Colonic mucosa (tissue), 4 donors: ENCODE measurements at regions not wholly inside any gene's neighbourhood (a gene's known extent, or its start where the extent isn't known, plus 50 kb on each side); places are given as distances from the start of the nearest gene placed in this dataset.
"Not testable (repeated sequence)": the region's sequence is repeated elsewhere in the genome, so short reads cannot be mapped to it uniquely, and the experiment has no call there.

Experiments
- DNase-seq: peaks from one replicate; pipeline ENCODE4 v3.0.0-alpha.2; 2020
- H3K27ac ChIP-seq: fragments of 200-600 bp; one replicate; pipeline ENCODE4 v1.8.0; 2021
- H3K27me3 ChIP-seq: fragments of 200-600 bp; one replicate; pipeline ENCODE4 v1.8.0; 2021
- H3K36me3 ChIP-seq: fragments of 200-600 bp; one replicate; pipeline ENCODE4 v1.8.0; 2021
- H3K4me1 ChIP-seq: fragments of 200-600 bp; one replicate; pipeline ENCODE4 v1.8.0; 2021; ENCODE audit warnings: mild to moderate bottlenecking
- H3K4me3 ChIP-seq: fragments of 200-600 bp; one replicate; pipeline ENCODE4 v1.8.0; 2021
- H3K9ac ChIP-seq, 2 donors: one replicate each; pipeline ENCODE4 v1.7.0; 2013; ENCODE audit warnings: control low read depth in 2 of 2, low read depth in 2 of 2, low read length in 2 of 2
- H3K9me3 ChIP-seq: fragments of 200-600 bp; one replicate; pipeline ENCODE4 v1.8.0; 2021
- intact Hi-C: fragments of 100-400 bp; cut with DNase I; formaldehyde crosslinking; loops from one replicate; pipeline ENCODE4 v1.14.1; 2022
- TF ChIP-seq, protein P1 (sequence below): fragments of 200-600 bp; IDR thresholded peaks from one replicate; pipeline ENCODE4 v1.8.0; 2022; ENCODE audit warnings: antibody characterized with exemption, mild to moderate bottlenecking
- donor health status: healthy.
- donor health status: DM: no; HTN: no; CAD: no.
- donor health status: DM: no; HTN: no; CAD: no.

GRCh38 chr2:175679231-175679630 lies 322.8 kb downstream of the LNPK start:
- H3K4me1 ChIP-seq, result no peaks in the 10 kb centered on the region
- intact Hi-C loops, result no loop called here
- H3K9me3 ChIP-seq, result no peaks in the 10 kb centered on the region
- no peaks in the 10 kb centered on the region for H3K36me3 ChIP-seq
- no peak overlapping the region for H3K27ac ChIP-seq
- TF ChIP-seq, protein P1, sequence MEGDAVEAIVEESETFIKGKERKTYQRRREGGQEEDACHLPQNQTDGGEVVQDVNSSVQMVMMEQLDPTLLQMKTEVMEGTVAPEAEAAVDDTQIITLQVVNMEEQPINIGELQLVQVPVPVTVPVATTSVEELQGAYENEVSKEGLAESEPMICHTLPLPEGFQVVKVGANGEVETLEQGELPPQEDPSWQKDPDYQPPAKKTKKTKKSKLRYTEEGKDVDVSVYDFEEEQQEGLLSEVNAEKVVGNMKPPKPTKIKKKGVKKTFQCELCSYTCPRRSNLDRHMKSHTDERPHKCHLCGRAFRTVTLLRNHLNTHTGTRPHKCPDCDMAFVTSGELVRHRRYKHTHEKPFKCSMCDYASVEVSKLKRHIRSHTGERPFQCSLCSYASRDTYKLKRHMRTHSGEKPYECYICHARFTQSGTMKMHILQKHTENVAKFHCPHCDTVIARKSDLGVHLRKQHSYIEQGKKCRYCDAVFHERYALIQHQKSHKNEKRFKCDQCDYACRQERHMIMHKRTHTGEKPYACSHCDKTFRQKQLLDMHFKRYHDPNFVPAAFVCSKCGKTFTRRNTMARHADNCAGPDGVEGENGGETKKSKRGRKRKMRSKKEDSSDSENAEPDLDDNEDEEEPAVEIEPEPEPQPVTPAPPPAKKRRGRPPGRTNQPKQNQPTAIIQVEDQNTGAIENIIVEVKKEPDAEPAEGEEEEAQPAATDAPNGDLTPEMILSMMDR, result no peak
- no peak overlapping the region for H3K9ac ChIP-seq
- no peaks in the 10 kb centered on the region for H3K27me3 ChIP-seq
- DNase-seq, result no peak
- H3K4me3 ChIP-seq, result no peak overlapping the region

DNA sequence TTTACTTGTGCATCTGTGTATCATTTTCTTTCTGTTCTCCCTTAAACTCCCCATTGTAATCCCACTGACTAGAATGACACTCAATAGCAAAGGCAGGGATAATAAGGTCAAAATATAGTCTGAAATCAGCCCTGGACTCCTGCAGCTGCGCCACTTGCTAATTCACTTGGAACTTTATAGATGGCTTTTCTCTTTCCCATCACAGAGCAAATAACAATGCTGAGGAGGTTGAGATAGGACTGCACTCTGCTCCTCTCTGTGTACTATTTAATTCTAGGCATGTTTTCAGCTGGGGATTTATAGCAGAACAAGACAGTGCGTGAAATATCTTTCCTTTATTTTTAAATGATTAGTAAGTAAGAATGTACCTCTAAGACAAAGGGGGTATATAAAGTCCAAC lies 324.2 kb downstream of the LNPK start:
- H3K9ac ChIP-seq, result no peak overlapping the region
- no peaks in the 10 kb centered on the region for H3K27me3 ChIP-seq
- intact Hi-C loops, result no loop called here
- H3K36me3 ChIP-seq, result no peaks in the 10 kb centered on the region
- no peaks in the 10 kb centered on the region for H3K4me1 ChIP-seq
- H3K27ac ChIP-seq, result no peak overlapping the region
- TF ChIP-seq, protein P1, result no peak
- H3K9me3 ChIP-seq, result no peaks in the 10 kb centered on the region
- no peak for DNase-seq
- H3K4me3 ChIP-seq, result no peak overlapping the region

- intact Hi-C loops, result no loop called here
- Histone ChIP-seq H3K4me1 (no peaks in the 10 kb centered on the region), H3K9ac (no peak overlapping the region), H3K9me3 (no peaks in the 10 kb centered on the region), H3K36me3 (no peaks in the 10 kb centered on the region), H3K4me3 (no peak overlapping the region), H3K27me3 (no peaks in the 10 kb centered on the region), H3K27ac (no peak overlapping the region)
- TF ChIP-seq, protein P1, result no peak
- DNase-seq, result no peak
Observed at GRCh38 chr2:175676813-175677212, 325.3 kb downstream of the LNPK start.

- H3K27me3 ChIP-seq, intact Hi-C loops, H3K4me1 ChIP-seq, H3K9me3 ChIP-seq, H3K9ac ChIP-seq, H3K4me3 ChIP-seq, H3K27ac ChIP-seq, H3K36me3 ChIP-seq, DNase-seq: not testable (repeated sequence)
Observed at GRCh38 chr2:175668804-175669203, 333.3 kb downstream of the LNPK start.

- Histone ChIP-seq H3K36me3 (no peaks in the 10 kb centered on the region), H3K4me3 (no peak overlapping the region), H3K9ac (no peak overlapping the region), H3K4me1 (no peaks in the 10 kb centered on the region), H3K27me3 (no peaks in the 10 kb centered on the region), H3K9me3 (no peaks in the 10 kb centered on the region), H3K27ac (no peak overlapping the region)
- TF ChIP-seq, protein P1, result no peak
- DNase-seq, result no peak
- intact Hi-C loops, result no loop called here
Observed at GRCh38 chr2:175662335-175662734, 339.7 kb downstream of the LNPK start.

DNA sequence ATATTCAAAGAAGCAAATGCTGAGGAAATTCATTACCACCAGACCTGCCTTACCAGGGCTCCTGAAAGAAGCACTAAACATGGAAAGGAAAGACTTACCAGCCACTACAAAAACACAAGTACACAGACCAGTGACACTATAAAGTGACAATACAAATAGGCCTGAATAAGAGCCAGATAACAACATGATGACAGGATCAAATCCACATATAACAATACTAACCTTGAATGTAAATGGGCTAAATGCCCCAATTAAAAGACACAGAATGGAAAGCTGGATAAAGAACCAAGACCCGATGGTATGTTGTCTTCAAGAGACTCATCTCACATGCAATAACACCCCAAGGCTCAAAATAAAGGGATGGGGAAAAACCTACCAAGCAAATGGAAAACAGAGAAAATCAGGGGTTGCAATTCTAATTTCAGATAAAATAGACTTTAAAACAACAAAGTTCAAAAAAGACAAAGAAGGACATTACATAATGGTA lies 353.4 kb downstream of the LNPK start:
- Histone ChIP-seq H3K36me3 (no peaks in the 10 kb centered on the region), H3K9me3 (no peaks in the 10 kb centered on the region), H3K9ac (no peak overlapping the region), H3K4me1 (no peaks in the 10 kb centered on the region), H3K27me3 (no peaks in the 10 kb centered on the region), H3K27ac (no peak overlapping the region), H3K4me3 (no peak overlapping the region)
- intact Hi-C loops, result no loop called here
- DNase-seq, result no peak
- TF ChIP-seq, protein P1, result no peak
